Uterus (tissue), 2 donors: ENCODE measurements at regions not wholly inside any gene's neighbourhood (a gene's known extent, or its start where the extent isn't known, plus 50 kb on each side); places are given as distances from the start of the nearest gene placed in this dataset.

Experiments
- CTCF ChIP-seq, 4 experiments: fragments of 200-600 bp in 2 of 4; fragments of 450-650 bp in 2 of 4; sonication (generic) in 2 of 4; IDR thresholded peaks; one replicate each; pipeline ENCODE4 v1.5.1; 2016 to 2019; ENCODE audit warnings: antibody characterized with exemption in 4 of 4, mild to moderate bottlenecking in 2 of 4, moderate library complexity in 1 of 4
- POLR2A ChIP-seq, 2 donors: fragments of 450-650 bp; IDR thresholded peaks; one replicate each; pipeline ENCODE4 v1.6.1; 2016; ENCODE audit warnings: antibody characterized with exemption in 2 of 2, mild to moderate bottlenecking in 1 of 2, moderate library complexity in 1 of 2

GRCh38 chr14:63800083-63800482 is 52.7 kb upstream of the SYNE2 start:
- TF ChIP-seq CTCF (IDR thresholded peaks at IDR 0.05) (no peak), POLR2A (IDR thresholded peaks at IDR 0.05) (no peak)
